OCI-LY3 (cell line): ENCODE measurements at regions not wholly inside any gene's neighbourhood (a gene's known extent, or its start where the extent isn't known, plus 50 kb on each side); places are given as distances from the start of the nearest gene placed in this dataset.

ENCODE experiments used
- H2AFZ ChIP-seq: fragments of 200-600, 300-600 bp; shearing (Covaris generic); 2 replicates; pipeline ENCODE4 v1.6.0; 2014; ENCODE audit warnings: antibody characterized with exemption, low read depth, low read length
- H3K27ac ChIP-seq: fragments of 200-600, 300-600 bp; sonication (generic); 2 replicates; pipeline ENCODE4 v1.5.1; 2014; ENCODE audit warnings: mild to moderate bottlenecking, low read length, moderate library complexity, mixed read lengths
- H3K27me3 ChIP-seq: fragments of 200-600, 300-600 bp; sonication (generic); 2 replicates; pipeline ENCODE4 v1.6.1; 2014; ENCODE audit warnings: low read depth, low read length, mixed read lengths
- H3K36me3 ChIP-seq: fragments of 200-600, 300-600 bp; sonication (generic); replicated peaks from 2 replicates; pipeline ENCODE3; 2014; ENCODE audit warnings: low read depth, low read length, mixed read lengths
- H3K4me1 ChIP-seq: fragments of 300-600, 200-600 bp; sonication (generic); 2 replicates; pipeline ENCODE4 v1.6.1; 2014; ENCODE audit warnings: low read length, mixed read lengths
- H3K4me2 ChIP-seq: fragments of 200-600, 300-600 bp; sonication (generic); 2 replicates; pipeline ENCODE4 v1.6.1; 2014; ENCODE audit warnings: low read length, mixed read lengths
- H3K4me3 ChIP-seq: fragments of 300-600, 200-600 bp; sonication (generic); 2 replicates; pipeline ENCODE4 v1.5.1; 2014; ENCODE audit warnings: antibody characterized with exemption, mild to moderate bottlenecking, low read length, moderate library complexity
- H3K79me2 ChIP-seq: fragments of 300-600, 200-600 bp; shearing (Covaris generic); 2 replicates; pipeline ENCODE4 v1.6.1; 2014; ENCODE audit warnings: mild to moderate bottlenecking, low read length, mixed read lengths
- H3K9ac ChIP-seq: fragments of 300-600, 200-600 bp; shearing (Covaris generic); 2 replicates; pipeline ENCODE4 v1.6.0; 2014; ENCODE audit warnings: mild to moderate bottlenecking, low read length, moderate library complexity
- H3K9me3 ChIP-seq: fragments of 200-600, 300-600 bp; shearing (Covaris generic); 2 replicates; pipeline ENCODE4 v1.6.1; 2014; ENCODE audit warnings: low read length, mixed read lengths; ENCODE audit not compliant: insufficient read depth
- H4K20me1 ChIP-seq: fragments of 200-600, 300-600 bp; sonication (generic); 2 replicates; pipeline ENCODE4 v1.6.1; 2016; ENCODE audit warnings: low read length, mixed read lengths; ENCODE audit not compliant: insufficient read depth
- CTCF ChIP-seq: fragments of 200-600, 300-600 bp; sonication (generic); IDR thresholded peaks from 2 replicates; pipeline ENCODE4 v1.5.1; 2014; ENCODE audit warnings: antibody characterized with exemption, low read length, low read depth
- EZH2phosphoT487 ChIP-seq: fragments of 200-600 bp; shearing (Covaris generic); IDR thresholded peaks from 2 replicates; pipeline ENCODE4 v1.6.1; 2018; ENCODE audit warnings: antibody characterized with exemption, mixed run types, low read depth

DNA sequence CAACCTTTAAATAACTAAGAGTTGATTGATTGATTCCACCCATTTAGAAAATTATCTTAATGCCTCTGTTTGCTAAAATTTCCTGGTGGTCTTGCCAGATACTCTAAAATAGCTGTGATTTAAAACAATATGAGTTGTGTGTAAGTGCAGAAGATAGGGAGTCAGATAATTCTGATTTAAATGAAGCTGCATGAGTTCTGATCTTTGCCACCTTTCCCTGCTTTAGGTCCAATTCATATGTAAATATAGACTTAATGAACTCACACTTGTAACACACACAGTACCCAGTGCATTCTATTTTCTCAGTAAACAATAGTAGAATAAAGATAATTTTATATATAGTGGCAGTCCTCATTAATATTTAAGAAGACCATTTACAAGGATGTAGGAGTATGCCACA lies 981.8 kb downstream of the SLITRK1 start:
- TF ChIP-seq EZH2phosphoT487 = no peak
- TF ChIP-seq CTCF = no peak
- H2AFZ ChIP-seq = no peak overlapping the region
- H3K27me3 ChIP-seq = no peaks in the 10 kb centered on the region
- no peaks in the 10 kb centered on the region; the same call in 1 of the 2 replicates for H3K4me1 ChIP-seq
- no peak overlapping the region for H3K4me3 ChIP-seq
- no peaks in the 10 kb centered on the region for H4K20me1 ChIP-seq
- no peak overlapping the region for H3K9ac ChIP-seq
- H3K4me2 ChIP-seq = no peak overlapping the region
- no peaks in the 10 kb centered on the region for H3K9me3 ChIP-seq
- no peak overlapping the region for H3K27ac ChIP-seq
- no peaks in the 10 kb centered on the region for H3K36me3 ChIP-seq
- H3K79me2 ChIP-seq = no peaks in the 10 kb centered on the region

DNA sequence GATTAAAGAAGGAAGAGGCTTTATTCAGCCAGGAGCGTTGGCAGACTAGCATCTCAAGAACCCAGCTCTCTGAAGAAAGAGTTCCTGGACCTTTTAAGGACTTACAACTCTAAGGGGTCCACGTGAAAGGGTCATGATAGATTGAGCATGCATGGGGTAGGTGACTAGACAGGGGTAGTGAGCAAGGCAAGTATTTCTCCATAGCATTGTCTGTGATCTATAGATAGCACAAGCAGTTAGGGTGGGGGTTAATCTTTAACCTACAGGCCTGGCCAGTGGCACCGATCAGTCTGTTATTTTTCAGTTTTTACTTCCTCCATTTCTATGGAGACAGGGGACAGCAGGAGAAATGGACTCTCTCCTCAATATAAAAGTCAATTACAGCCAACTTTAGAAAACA lies 983.7 kb downstream of the SLITRK1 start:
- H3K27me3 ChIP-seq = no peaks in the 10 kb centered on the region
- H3K9me3 ChIP-seq = no peaks in the 10 kb centered on the region
- no peaks in the 10 kb centered on the region for H3K79me2 ChIP-seq
- H3K4me3 ChIP-seq = no peak overlapping the region
- no peak overlapping the region for H3K9ac ChIP-seq
- H3K36me3 ChIP-seq = no peaks in the 10 kb centered on the region
- no peak overlapping the region for H3K27ac ChIP-seq
- no peaks in the 10 kb centered on the region for H4K20me1 ChIP-seq
- H3K4me2 ChIP-seq = no peak overlapping the region
- no peaks in the 10 kb centered on the region; the same call in 1 of the 2 replicates for H3K4me1 ChIP-seq
- no peak overlapping the region for H2AFZ ChIP-seq
- TF ChIP-seq CTCF (no peak), EZH2phosphoT487 (no peak)

DNA sequence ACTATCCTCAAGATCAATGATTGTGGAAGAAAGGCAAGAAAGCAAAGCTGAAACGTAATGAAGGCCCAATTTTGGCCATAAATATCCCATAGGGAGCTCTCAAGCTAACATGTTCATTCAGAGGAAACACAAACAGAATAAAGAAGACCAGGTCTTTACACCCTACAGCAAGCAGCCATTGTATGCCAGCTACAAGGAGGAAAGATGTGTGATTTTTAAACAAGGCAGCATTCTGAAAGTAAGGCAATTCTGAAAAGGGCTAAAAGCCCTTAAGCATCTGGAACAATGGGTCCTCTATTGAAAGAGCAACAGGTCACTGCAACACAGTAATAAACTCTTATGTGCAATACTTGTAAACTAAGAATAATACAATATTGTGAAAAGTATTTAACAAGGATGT lies 1002.4 kb downstream of the SLITRK1 start:
- Histone ChIP-seq H3K4me3 (no peak overlapping the region), H3K9me3 (no peaks in the 10 kb centered on the region), H3K36me3 (no peaks in the 10 kb centered on the region), H3K27ac (no peak overlapping the region), H3K27me3 (no peaks in the 10 kb centered on the region), H2AFZ (no peak overlapping the region), H3K9ac (no peak overlapping the region), H3K4me1 (no peaks in the 10 kb centered on the region), H3K4me2 (no peak overlapping the region), H4K20me1 (no peaks in the 10 kb centered on the region), H3K79me2 (no peaks in the 10 kb centered on the region)
- no peak for TF ChIP-seq EZH2phosphoT487
- no peak for TF ChIP-seq CTCF

GRCh38 chr13:82878536-82878935 lies 1003.7 kb downstream of the SLITRK1 start:
- no peak overlapping the region for H3K4me2 ChIP-seq
- no peaks in the 10 kb centered on the region for H3K36me3 ChIP-seq
- no peaks in the 10 kb centered on the region for H3K4me1 ChIP-seq
- no peaks in the 10 kb centered on the region for H3K9me3 ChIP-seq
- TF ChIP-seq CTCF = no peak
- no peak for TF ChIP-seq EZH2phosphoT487
- no peaks in the 10 kb centered on the region for H4K20me1 ChIP-seq
- no peak overlapping the region for H2AFZ ChIP-seq
- H3K27me3 ChIP-seq = no peaks in the 10 kb centered on the region
- H3K4me3 ChIP-seq = no peak overlapping the region
- no peak overlapping the region for H3K9ac ChIP-seq
- H3K79me2 ChIP-seq = no peaks in the 10 kb centered on the region
- no peak overlapping the region for H3K27ac ChIP-seq
